Adrenal gland (tissue), 9 donors: ENCODE measurements at regions not wholly inside any gene's neighbourhood (a gene's known extent, or its start where the extent isn't known, plus 50 kb on each side); places are given as distances from the start of the nearest gene placed in this dataset.

Source experiments
- DNase-seq, 7 donors: peaks; one replicate each; pipeline ENCODE4 v3.0.0-alpha.2; 2019 to 2020
- H3K27ac ChIP-seq, 5 donors: fragments of 200-600 bp; sonication (generic) in 4 of 5; 1 replicate in 3 of 5; 2 replicates in 2 of 5; pipeline versions ENCODE4 v1.5.1 to v1.8.0; 2016 to 2020; ENCODE audit warnings: mild to moderate bottlenecking in 1 of 5
- H3K27me3 ChIP-seq: fragments of 200-600 bp; 2 replicates; pipeline ENCODE4 v1.8.0; 2021
- H3K36me3 ChIP-seq, 2 donors: fragments of 200-600 bp; replicated peaks in 1 of 2; 1 replicate in 1 of 2; 2 replicates in 1 of 2; pipeline versions ENCODE4 v1.5.1 to v1.8.0; 2018 to 2022
- H3K4me1 ChIP-seq, 2 donors: fragments of 200-600 bp; replicated peaks in 1 of 2; 1 replicate in 1 of 2; 2 replicates in 1 of 2; pipeline versions ENCODE4 v1.5.1 to v1.8.0; 2018 to 2021
- H3K4me3 ChIP-seq, 4 donors: fragments of 200-600 bp; sonication (generic) in 3 of 4; one replicate each; pipeline ENCODE4 v1.5.1; 2016 to 2018
- H3K9me3 ChIP-seq, 3 donors: fragments of 200-600 bp; sonication (generic) in 1 of 3; replicated peaks in 1 of 3; 1 replicate in 2 of 3; 2 replicates in 1 of 3; pipeline versions ENCODE4 v1.5.1 to v1.8.0; 2016 to 2021
- CTCF ChIP-seq, 6 experiments: fragments of 450-650 bp in 4 of 6; fragments of 200-600 bp in 2 of 6; sonication (generic) in 1 of 6; IDR thresholded peaks; 1 replicate in 5 of 6; 2 replicates in 1 of 6; pipeline versions ENCODE4 v1.5.1 to v1.8.0; 2016 to 2021; ENCODE audit warnings: antibody characterized with exemption in 6 of 6, mild to moderate bottlenecking in 2 of 6, moderate library complexity in 1 of 6
- POLR2A ChIP-seq, 2 donors: fragments of 450-650 bp; IDR thresholded peaks; one replicate each; pipeline ENCODE4 v1.6.1; 2017; ENCODE audit warnings: antibody characterized with exemption in 2 of 2, mild to moderate bottlenecking in 2 of 2, moderate library complexity in 1 of 2
- WGBS, 4 donors: extraction: QIAGEN DNeasy Blood & Tissue Kit in 2 of 4; methylation state at CpG; one replicate each; pipeline versions ENCODE4 v1.1.5 to v1.1.7; 2013 to 2017; 5-methylcytosine and 5-hydroxymethylcytosine counted together
- intact Hi-C, 2 donors: fragments of 100-400 bp; cut with DNase I; formaldehyde crosslinking; loops; one replicate each; pipeline versions ENCODE4 v1.14.1 to v1.15.0; 2022 to 2023
- donor health status: healthy with polysubstance abuse.
- donor health status: Bipolar disorder and iron deficiency.
- donor health status: DM: yes; HTN: yes; CAD: no.
- donor health status: DM: no; HTN: no; CAD: no.
- donor health status: DM: no; HTN: no; CAD: no.

GRCh38 chr21:31445137-31445536, 101.1 kb upstream of the TIAM1 start:
- DNase-seq = no peak
- intact Hi-C loops = no loop called here
- H3K9me3 ChIP-seq = peaks cover 0 to 8% (median 0%) of the 10 kb centered on the region in 3 donors
- no peaks in the 10 kb centered on the region for H3K27me3 ChIP-seq
- 75 to 88% (median 82%) methylated on average over 4 of the region's 4 CpGs for WGBS, 4 donors
- H3K4me1 ChIP-seq = no peaks in the 10 kb centered on the region
- no peak overlapping the region for H3K27ac ChIP-seq
- no peaks in the 10 kb centered on the region for H3K36me3 ChIP-seq
- no peak overlapping the region for H3K4me3 ChIP-seq
- TF ChIP-seq CTCF (IDR thresholded peaks at IDR 0.05) = no peak
- TF ChIP-seq POLR2A (IDR thresholded peaks at IDR 0.05) = no peak

- H3K36me3 ChIP-seq = no peaks in the 10 kb centered on the region
- WGBS, 4 donors = 48 to 65% (median 60%) methylated on average over 8 of the region's 8 CpGs
- peak overlapping the region in 1 of 5 donors; percentile 52 for H3K27ac ChIP-seq
- TF ChIP-seq CTCF (IDR thresholded peaks at IDR 0.05) = no peak
- TF ChIP-seq POLR2A (IDR thresholded peaks at IDR 0.05) = no peak
- H3K4me3 ChIP-seq = no peak overlapping the region
- DNase-seq = peak in 1 of 7 donors; percentile 20
- intact Hi-C loops = no loop called here
- H3K4me1 ChIP-seq = no peaks in the 10 kb centered on the region
- H3K27me3 ChIP-seq = no peaks in the 10 kb centered on the region
- peaks cover 0 to 8% (median 0%) of the 10 kb centered on the region in 3 donors for H3K9me3 ChIP-seq
Observed at GRCh38 chr21:31443736-31444521, 99.9 kb upstream of the TIAM1 start.

GRCh38 chr21:31442339-31442738, 98.3 kb upstream of the TIAM1 start:
- Histone ChIP-seq H3K36me3 (no peaks in the 10 kb centered on the region), H3K9me3 (peaks cover 0 to 8% (median 0%) of the 10 kb centered on the region in 3 donors), H3K27me3 (no peaks in the 10 kb centered on the region), H3K27ac (no peak overlapping the region), H3K4me1 (no peaks in the 10 kb centered on the region), H3K4me3 (no peak overlapping the region)
- 60 to 80% (median 73%) methylated on average over 4 to 6 of the region's 6 CpGs for WGBS, 4 donors
- DNase-seq = no peak
- intact Hi-C loops = no loop called here
- TF ChIP-seq POLR2A (IDR thresholded peaks at IDR 0.05) (no peak), CTCF (IDR thresholded peaks at IDR 0.05) (no peak)

GRCh38 chr21:31429506-31429905, 85.4 kb upstream of the TIAM1 start:
- Histone ChIP-seq H3K27me3 (no peaks in the 10 kb centered on the region), H3K36me3 (no peaks in the 10 kb centered on the region), H3K4me1 (no peaks in the 10 kb centered on the region), H3K9me3 (no peaks in the 10 kb centered on the region), H3K27ac (no peak overlapping the region), H3K4me3 (no peak overlapping the region)
- 87 to 94% (median 90%) methylated on average over 6 to 9 of the region's 9 CpGs for WGBS, 4 donors
- intact Hi-C loops = no loop called here
- no peak for DNase-seq
- TF ChIP-seq POLR2A (IDR thresholded peaks at IDR 0.05) = no peak
- TF ChIP-seq CTCF (IDR thresholded peaks at IDR 0.05) = no peak
